Adrenal gland (tissue), 5 donors: ENCODE measurements at regions not wholly inside any gene's neighbourhood (a gene's known extent, or its start where the extent isn't known, plus 50 kb on each side); places are given as distances from the start of the nearest gene placed in this dataset.

ENCODE experiments used
- CTCF ChIP-seq, 6 experiments: fragments of 450-650 bp in 4 of 6; fragments of 200-600 bp in 2 of 6; sonication (generic) in 1 of 6; IDR thresholded peaks; 1 replicate in 5 of 6; 2 replicates in 1 of 6; pipeline versions ENCODE4 v1.5.1 to v1.8.0; 2016 to 2021; ENCODE audit warnings: antibody characterized with exemption in 6 of 6, mild to moderate bottlenecking in 2 of 6, moderate library complexity in 1 of 6
- POLR2A ChIP-seq, 2 donors: fragments of 450-650 bp; IDR thresholded peaks; one replicate each; pipeline ENCODE4 v1.6.1; 2017; ENCODE audit warnings: antibody characterized with exemption in 2 of 2, mild to moderate bottlenecking in 2 of 2, moderate library complexity in 1 of 2
- donor health status: DM: no; HTN: no; CAD: no.

GRCh38 chr2:239876271-239876947 lies 148.7 kb downstream of the NDUFA10 start:
- TF ChIP-seq POLR2A (IDR thresholded peaks at IDR 0.05) (no peak), CTCF (IDR thresholded peaks at IDR 0.05) (no peak)
